ENCODE measurements at regions not wholly inside any gene's neighbourhood (a gene's known extent, or its start where the extent isn't known, plus 50 kb on each side); places are given as distances from the start of the nearest gene placed in this dataset.

GRCh38 chr6:168799067-168799466, 358.1 kb downstream of the SMOC2 start:
- DNase-seq, result no peak

- DNase-seq, result no peak
Measured at GRCh38 chr6:168796106-168796505, 355.1 kb downstream of the SMOC2 start.

- DNase-seq, result peak; percentile 2
Measured at GRCh38 chr6:168795611-168796010, 354.6 kb downstream of the SMOC2 start.

GRCh38 chr6:168794491-168794890, 353.5 kb downstream of the SMOC2 start:
- no peak for DNase-seq

GRCh38 chr6:168793649-168794048, 352.7 kb downstream of the SMOC2 start:
- DNase-seq, result no peak

- no peak for DNase-seq
Measured at GRCh38 chr6:168791917-168792316, 350.9 kb downstream of the SMOC2 start.

GRCh38 chr6:168789699-168790098, 348.7 kb downstream of the SMOC2 start:
- no peak for DNase-seq

GRCh38 chr6:168785720-168786511, 344.9 kb downstream of the SMOC2 start:
- DNase-seq, result no peak

- DNase-seq, result no peak
Measured at GRCh38 chr6:168784426-168784825, 343.4 kb downstream of the SMOC2 start.

- DNase-seq, result no peak
Measured at GRCh38 chr6:168783720-168784119, 342.7 kb downstream of the SMOC2 start.

GRCh38 chr6:168782187-168782751, 341.3 kb downstream of the SMOC2 start:
- no peak for DNase-seq

GRCh38 chr6:168778201-168778600, 337.2 kb downstream of the SMOC2 start:
- no peak for DNase-seq

- DNase-seq, result no peak
Measured at GRCh38 chr6:168774381-168774780, 333.4 kb downstream of the SMOC2 start.

- DNase-seq, result no peak
Measured at GRCh38 chr6:168773788-168774187, 332.8 kb downstream of the SMOC2 start.

GRCh38 chr6:168765752-168766151, 324.8 kb downstream of the SMOC2 start:
- no peak for DNase-seq

- no peak for DNase-seq
Measured at GRCh38 chr6:168756009-168756634, 315.1 kb downstream of the SMOC2 start.

GRCh38 chr6:168746643-168747042, 305.7 kb downstream of the SMOC2 start:
- no peak for DNase-seq

- no peak for DNase-seq
Measured at GRCh38 chr6:168746013-168746412, 305.0 kb downstream of the SMOC2 start.

GRCh38 chr6:168744861-168745260, 303.9 kb downstream of the SMOC2 start:
- DNase-seq, result no peak

GRCh38 chr6:168741942-168742782, 301.2 kb downstream of the SMOC2 start:
- no peak for DNase-seq

GRCh38 chr6:168741305-168741704, 300.3 kb downstream of the SMOC2 start:
- DNase-seq, result no peak

- no peak for DNase-seq
Measured at GRCh38 chr6:168739381-168739780, 298.4 kb downstream of the SMOC2 start.

GRCh38 chr6:168737481-168737880, 296.5 kb downstream of the SMOC2 start:
- DNase-seq, result no peak

Measured in suppressor macrophage treated with lipopolysaccharide for 4 hours (primary cell).